HG02840 (cell line): ENCODE measurements at regions not wholly inside any gene's neighbourhood (a gene's known extent, or its start where the extent isn't known, plus 50 kb on each side); places are given as distances from the start of the nearest gene placed in this dataset.

ENCODE experiments used
- ATAC-seq: cut with Tn5 transposase; IDR thresholded peaks from one replicate; pipeline ENCODE4 v1.9.1; 2021; ENCODE audit warnings: mild to moderate bottlenecking, moderate library complexity, moderate number of reproducible peaks; ENCODE audit not compliant: unreplicated experiment, low FRiP score

DNA sequence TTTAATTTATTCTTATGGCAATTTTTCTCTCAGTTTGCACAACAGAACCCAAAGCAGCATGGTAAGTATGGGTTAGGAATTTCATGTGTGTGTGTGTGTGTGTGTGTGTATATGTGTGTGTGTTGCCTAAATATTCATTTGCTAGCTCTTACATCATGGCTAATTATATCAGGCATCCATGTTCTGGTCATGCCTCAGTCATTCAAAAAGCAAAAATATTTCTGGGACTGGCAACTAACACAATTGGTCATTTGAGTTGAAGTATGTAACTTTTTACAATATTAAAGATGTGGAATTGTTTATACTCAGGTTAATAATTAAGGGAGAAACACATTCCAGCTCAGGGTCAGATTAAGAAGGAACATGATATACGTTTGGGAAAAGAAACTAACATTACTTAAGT is 67.6 kb upstream of the PHYHIPL start:
- no peak for ATAC-seq

DNA sequence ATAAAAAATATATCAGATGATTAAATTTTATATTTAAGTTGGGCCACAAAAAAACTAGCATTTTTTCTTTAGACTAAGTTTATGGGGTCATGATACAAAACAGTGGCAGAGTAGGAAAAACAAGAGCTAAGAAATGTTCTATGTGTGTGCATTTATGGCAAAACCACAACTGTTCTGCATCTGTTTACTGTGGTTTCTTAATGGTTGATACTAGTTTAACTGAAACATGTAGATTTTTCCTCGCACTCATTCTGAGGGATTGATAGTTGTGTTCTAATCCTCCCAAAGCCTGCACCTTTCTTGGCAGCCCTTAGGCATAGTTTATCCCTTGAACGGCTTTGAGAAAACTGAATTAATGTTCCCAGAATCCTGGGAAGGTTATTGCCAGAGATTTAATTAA is 66.6 kb upstream of the PHYHIPL start:
- no peak for ATAC-seq

DNA sequence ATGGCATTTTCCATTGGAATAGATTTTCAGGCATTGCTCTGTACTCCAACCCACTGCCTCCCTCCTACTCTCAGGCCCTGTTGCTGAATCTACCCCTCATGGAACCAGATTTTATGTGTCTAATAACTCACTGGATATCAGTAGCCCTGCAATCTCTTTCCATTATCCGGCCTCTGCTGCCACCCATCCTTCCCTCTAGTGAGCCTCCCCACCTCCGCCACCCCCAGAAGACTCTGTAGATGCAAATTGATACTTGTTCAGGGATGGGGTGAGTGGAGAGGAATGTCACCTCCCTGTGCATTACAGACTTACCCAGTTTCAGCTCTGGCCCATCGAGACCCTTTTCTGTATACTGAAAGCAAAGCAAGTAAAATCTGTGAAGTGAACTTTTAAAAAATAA is 52.3 kb upstream of the PHYHIPL start:
- no peak for ATAC-seq

DNA sequence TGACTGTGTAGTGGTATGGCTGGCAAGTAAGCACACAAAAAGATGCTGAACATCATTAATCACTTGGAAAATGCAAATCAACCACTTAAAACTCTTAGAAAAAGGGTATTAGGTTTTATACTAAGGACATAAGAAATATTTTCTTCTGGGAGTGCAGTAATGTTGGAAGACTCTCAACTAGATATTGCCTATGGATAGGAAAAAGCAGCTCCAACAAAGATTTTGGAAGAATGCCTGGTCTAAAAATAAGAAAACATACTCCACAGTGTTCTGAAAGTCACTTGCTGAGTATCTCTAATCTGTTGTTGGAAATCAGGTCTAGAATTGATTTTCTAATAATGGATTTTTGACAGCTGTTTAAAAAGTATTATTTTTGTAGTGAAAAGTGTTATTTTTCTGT is 50.8 kb upstream of the PHYHIPL start:
- ATAC-seq = no peak

DNA sequence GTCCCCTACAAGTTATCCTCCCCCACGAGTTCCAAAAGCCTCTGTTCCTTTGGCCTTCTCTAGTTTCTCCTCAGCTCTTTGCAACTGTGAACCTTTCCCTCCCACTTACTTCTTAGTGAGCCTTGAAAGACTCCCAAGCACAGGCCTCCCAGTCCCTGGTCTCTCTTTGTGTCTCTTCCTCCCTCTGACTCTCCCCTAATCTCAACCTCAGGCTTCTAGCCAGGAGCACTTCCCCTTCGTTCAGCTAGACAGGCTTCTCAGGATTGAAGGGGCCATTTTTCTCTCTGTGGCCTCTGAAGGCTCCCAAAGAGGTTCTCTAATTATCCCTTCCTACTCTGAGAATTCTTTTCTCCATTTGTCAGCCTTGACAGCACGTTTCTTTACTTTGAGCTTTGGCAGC is 50.2 kb upstream of the PHYHIPL start:
- no peak for ATAC-seq
